IMR-90 (cell line): ENCODE measurements at regions not wholly inside any gene's neighbourhood (a gene's known extent, or its start where the extent isn't known, plus 50 kb on each side); places are given as distances from the start of the nearest gene placed in this dataset.

ENCODE experiments used
- ATAC-seq: fragments of 200-7000 bp; cut with Tn5 transposase; 2 replicates; pipeline ENCODE4 v1.9.1; 2020; ENCODE audit warnings: low read depth, mild to moderate bottlenecking, moderate library complexity
- BruUV-seq: library from RNA; stranded (reverse); fragments of 400-500 nt; replicated peaks from 2 replicates; lab custom pipeline; 2021; lab: Mats Ljungman, UMichigan
- CTCF ChIA-PET: fragments of 300-600 bp; formaldehyde crosslinking; extraction: SDS; loops from one replicate; lab custom pipeline; 2021; ENCODE audit warnings: antibody characterized with exemption; lab: Yijun Ruan, JAX
- POLR2A ChIA-PET: fragments of 300-600 bp; sonication (Branson Sonifier 250); formaldehyde crosslinking; loops from one replicate; lab custom pipeline; 2022; ENCODE audit warnings: antibody characterized with exemption; ENCODE audit not compliant: unreplicated experiment; lab: Charles Lee
- DNase-seq: peaks from one replicate; pipeline ENCODE4 v3.0.0; 2013
- H2AFZ ChIP-seq: replicated peaks from 2 replicates; pipeline ENCODE3; 2013; ENCODE audit warnings: low read length, mild to moderate bottlenecking; ENCODE audit not compliant: poor library complexity
- H2AK5ac ChIP-seq: 2 replicates; pipeline ENCODE4 v1.6.1; 2013; ENCODE audit warnings: low read depth, low read length, inconsistent platforms
- H2AK9ac ChIP-seq: replicated peaks from 2 replicates; pipeline ENCODE3; 2013; ENCODE audit warnings: mild to moderate bottlenecking, low read depth, low read length, moderate library complexity; ENCODE audit not compliant: poor library complexity
- H2BK120ac ChIP-seq: 2 replicates; pipeline ENCODE4 v1.6.1; 2013; ENCODE audit warnings: low read depth, low read length, inconsistent platforms
- H2BK15ac ChIP-seq: 3 replicates; pipeline ENCODE4 v1.6.1; 2013; ENCODE audit warnings: low read depth, low read length, inconsistent platforms
- H2BK20ac ChIP-seq: 2 replicates; pipeline ENCODE4 v1.6.1; 2013; ENCODE audit warnings: low read depth, mild to moderate bottlenecking, inconsistent platforms, low read length, moderate library complexity
- H2BK5ac ChIP-seq: 2 replicates; pipeline ENCODE4 v1.6.1; 2013; ENCODE audit warnings: mild to moderate bottlenecking, low read depth, low read length, inconsistent platforms; ENCODE audit not compliant: poor library complexity, severe bottlenecking
- H3K14ac ChIP-seq: replicated peaks from 2 replicates; pipeline ENCODE4 v1.6.1; 2013; ENCODE audit warnings: low read depth, low read length, inconsistent platforms
- H3K18ac ChIP-seq: 2 replicates; pipeline ENCODE4 v1.6.1; 2013; ENCODE audit warnings: low read depth, low read length, control low read depth
- H3K23ac ChIP-seq: 2 replicates; pipeline ENCODE4 v1.6.1; 2013; ENCODE audit warnings: low read depth, low read length, inconsistent platforms
- H3K27ac ChIP-seq: 2 replicates; pipeline ENCODE4 v1.5.1; 2013; ENCODE audit warnings: mild to moderate bottlenecking, control low read depth, low read length; ENCODE audit not compliant: insufficient read depth
- H3K27me3 ChIP-seq: 2 replicates; pipeline ENCODE4 v1.6.1; 2013; ENCODE audit warnings: low read length; ENCODE audit not compliant: control insufficient read depth, insufficient read depth
- H3K36me3 ChIP-seq: 2 replicates; pipeline ENCODE4 v1.6.1; 2013; ENCODE audit warnings: low read length, mixed read lengths; ENCODE audit not compliant: control insufficient read depth, insufficient read depth
- H3K4ac ChIP-seq: 2 replicates; pipeline ENCODE4 v1.6.1; 2013; ENCODE audit warnings: low read depth, low read length, inconsistent platforms
- H3K4me1 ChIP-seq: 2 replicates; pipeline ENCODE4 v1.6.1; 2013; ENCODE audit warnings: low read length, mixed read lengths; ENCODE audit not compliant: control insufficient read depth, insufficient read depth
- H3K4me2 ChIP-seq: 2 replicates; pipeline ENCODE4 v1.6.1; 2013; ENCODE audit warnings: low read depth, mild to moderate bottlenecking, control low read depth, low read length, moderate library complexity
- H3K4me3 ChIP-seq: 2 replicates; pipeline ENCODE4 v1.5.1; 2013; ENCODE audit warnings: low read depth, mild to moderate bottlenecking, control low read depth, low read length, moderate library complexity; ENCODE audit not compliant: insufficient read depth
- H3K56ac ChIP-seq: 2 replicates; pipeline ENCODE4 v1.6.1; 2013; ENCODE audit warnings: low read length, inconsistent platforms; ENCODE audit not compliant: insufficient read depth; ENCODE audit errors: extremely low read depth
- H3K79me1 ChIP-seq, 2 experiments: 2 replicates each; pipeline ENCODE4 v1.6.1; 2013; ENCODE audit warnings: low read length in 2 of 2, inconsistent platforms in 1 of 2, low read depth in 1 of 2
- H3K9ac ChIP-seq: 2 replicates; pipeline ENCODE4 v1.6.1; 2013; ENCODE audit warnings: low read depth, low read length, control low read depth
- H3K9me1 ChIP-seq: 2 replicates; pipeline ENCODE4 v1.6.1; 2013; ENCODE audit warnings: low read length, inconsistent platforms; ENCODE audit not compliant: insufficient read depth
- H3K9me3 ChIP-seq: 2 replicates; pipeline ENCODE4 v1.6.1; 2013; ENCODE audit warnings: low read length; ENCODE audit not compliant: control insufficient read depth, insufficient read depth
- H4K20me1 ChIP-seq: 2 replicates; pipeline ENCODE4 v1.6.1; 2013; ENCODE audit warnings: low read length, inconsistent platforms; ENCODE audit not compliant: insufficient read depth
- H4K5ac ChIP-seq: 2 replicates; pipeline ENCODE4 v1.6.1; 2013; ENCODE audit warnings: mild to moderate bottlenecking, low read depth, low read length, control low read depth
- H4K8ac ChIP-seq, 2 experiments: 2 replicates each; pipeline ENCODE4 v1.6.1; 2013; ENCODE audit warnings: low read depth in 2 of 2, low read length in 2 of 2, control low read depth in 1 of 2, inconsistent platforms in 1 of 2
- H4K91ac ChIP-seq: 2 replicates; pipeline ENCODE4 v1.6.1; 2013; ENCODE audit warnings: low read depth, low read length, inconsistent platforms; ENCODE audit not compliant: insufficient read depth
- BHLHE40 ChIP-seq: fragments of 150-350 bp; IDR thresholded peaks from 2 replicates; pipeline ENCODE4 v1.6.1; 2016; ENCODE audit warnings: mild to moderate bottlenecking, low read depth, low read length
- CTCF ChIP-seq: conservative IDR thresholded peaks from 2 replicates; pipeline ENCODE4 v1.5.1; 2012; ENCODE audit warnings: mild to moderate bottlenecking, low read depth, low read length, improper control_type of control experiment
- MAFK ChIP-seq: IDR thresholded peaks from 2 replicates; pipeline ENCODE4 v1.6.1; 2012; ENCODE audit warnings: low read depth, low read length, improper control_type of control experiment
- MXI1 ChIP-seq: IDR thresholded peaks from 2 replicates; pipeline ENCODE4 v1.6.1; 2012; ENCODE audit warnings: low read depth, mild to moderate bottlenecking, low read length, moderate library complexity, borderline replicate concordance
- POLR2A ChIP-seq: IDR thresholded peaks from 2 replicates; pipeline ENCODE4 v1.6.1; 2012; ENCODE audit warnings: mild to moderate bottlenecking, low read depth, low read length
- RAD21 ChIP-seq: IDR thresholded peaks from 2 replicates; pipeline ENCODE4 v1.6.1; 2012; ENCODE audit warnings: low read length, improper control_type of control experiment
- RCOR1 ChIP-seq: IDR thresholded peaks from 2 replicates; pipeline ENCODE4 v1.6.1; 2012; ENCODE audit warnings: mild to moderate bottlenecking, low read length, improper control_type of control experiment; ENCODE audit not compliant: insufficient replicate concordance
- RFX5 ChIP-seq: IDR thresholded peaks from 2 replicates; pipeline ENCODE4 v1.8.0; 2012; ENCODE audit warnings: low read depth, mild to moderate bottlenecking, low read length, moderate library complexity
- WGBS, 2 experiments: methylation state at CpG; one replicate each; pipeline versions ENCODE4 v1.1.5 to v1.1.7; 2013; ENCODE audit warnings: missing lambda C conversion rate in 2 of 2; ENCODE audit not compliant: insufficient read length in 1 of 2; ENCODE audit errors: extremely low coverage in 2 of 2; 5-methylcytosine and 5-hydroxymethylcytosine counted together
- dilution Hi-C: fragments of 300-500 bp; cut with HindIII; formaldehyde crosslinking; loops from one replicate; pipeline ENCODE4 v1.14.3; 2018; ENCODE audit warnings: low sequenced_read_pairs; ENCODE audit not compliant: unreplicated experiment
- in situ Hi-C: fragments of 300-500 bp; cut with MboI; formaldehyde crosslinking; loops from 3 replicates; pipeline ENCODE4 v1.14.3; 2019; ENCODE audit warnings: low sequenced_read_pairs, inconsistent platforms, mixed read lengths
- intact Hi-C: fragments of 100-400 bp; cut with micrococcal nuclease; formaldehyde crosslinking; loops from 2 replicates; pipeline ENCODE4 v1.10.0; 2022

GRCh38 chr16:79863128-79864031 lies 262.8 kb upstream of the MAF start (continued):
- TF ChIP-seq BHLHE40: no peak

- Histone ChIP-seq H3K9me1 (no peaks in the 10 kb centered on the region), H4K20me1 (no peaks in the 10 kb centered on the region), H4K91ac (no peak overlapping the region), H2AFZ (no peak overlapping the region), H3K4me1 (no peaks in the 10 kb centered on the region), H3K36me3 (no peaks in the 10 kb centered on the region), H3K4me2 (no peak overlapping the region), H3K79me1 (no peaks in the 10 kb centered on the region), H2BK15ac (no peak overlapping the region), H2AK5ac (no peak overlapping the region), H2BK5ac (no peak overlapping the region), H2AK9ac (no peak overlapping the region), H3K27ac (no peak overlapping the region), H2BK20ac (no peak overlapping the region), H3K23ac (no peak overlapping the region), H2BK120ac (no peak overlapping the region), H3K9ac (no peak overlapping the region), H3K18ac (no peak overlapping the region), H3K4ac (no peak overlapping the region), H3K9me3 (peaks cover 10% of the 10 kb centered on the region), H4K8ac (no peak overlapping the region), H3K27me3 (no peaks in the 10 kb centered on the region), H3K56ac (no peak overlapping the region), H3K14ac (no peak overlapping the region), H3K4me3 (no peak overlapping the region), H4K5ac (no peak overlapping the region)
- ChIA-PET CTCF (no interaction called here), POLR2A (no interaction called here)
- in situ Hi-C loops (no loop called here), intact Hi-C loops (no loop called here), dilution Hi-C loops (no loop called here)
- BruUV-seq: no TSS peak
- no peak for ATAC-seq
- no CpG with 5 or more reads among the region's 7 CpGs for WGBS, 2 experiments
- no peak for DNase-seq
- TF ChIP-seq CTCF: no peak
- no peak for TF ChIP-seq MAFK
- no peak for TF ChIP-seq POLR2A
- no peak for TF ChIP-seq RAD21
- TF ChIP-seq MXI1: no peak
- TF ChIP-seq RFX5: no peak
- TF ChIP-seq BHLHE40: no peak
- TF ChIP-seq RCOR1: no peak
Measured at GRCh38 chr16:79862601-79863000, 262.1 kb upstream of the MAF start.
